Breast epithelium (tissue), 3 donors: ENCODE measurements at regions not wholly inside any gene's neighbourhood (a gene's known extent, or its start where the extent isn't known, plus 50 kb on each side); places are given as distances from the start of the nearest gene placed in this dataset.

ENCODE experiments used
- CTCF ChIP-seq, 3 donors: fragments of 450-650 bp; IDR thresholded peaks; one replicate each; pipeline ENCODE4 v1.5.1; 2016 to 2017; ENCODE audit warnings: antibody characterized with exemption in 3 of 3, mild to moderate bottlenecking in 3 of 3, moderate library complexity in 3 of 3
- POLR2A ChIP-seq: fragments of 450-650 bp; IDR thresholded peaks from one replicate; pipeline ENCODE4 v1.6.1; 2016; ENCODE audit warnings: antibody characterized with exemption, mild to moderate bottlenecking, moderate library complexity
- POLR2AphosphoS5 ChIP-seq, 3 donors: sonication (generic); formaldehyde crosslinking; IDR thresholded peaks; one replicate each; pipeline ENCODE4 v1.6.1; 2017; ENCODE audit warnings: antibody characterized with exemption in 3 of 3

GRCh38 chr5:91841423-91841822 lies 458.3 kb upstream of the ARRDC3 start:
- TF ChIP-seq POLR2A (no peak), CTCF (IDR thresholded peaks at IDR 0.05) (no peak), POLR2AphosphoS5 (IDR thresholded peaks at IDR 0.05) (no peak)
